Hepatic stellate cell (primary cell): ENCODE measurements at regions not wholly inside any gene's neighbourhood (a gene's known extent, or its start where the extent isn't known, plus 50 kb on each side); places are given as distances from the start of the nearest gene placed in this dataset.
"Not testable (repeated sequence)": the region's sequence is repeated elsewhere in the genome, so short reads cannot be mapped to it uniquely, and the experiment has no call there.

Experiments used
- DNase-seq: peaks from one replicate; pipeline ENCODE4 v3.0.0; 2011; ENCODE audit warnings: low spot score

- DNase-seq, result not testable (repeated sequence)
Observed at GRCh38 chr2:194511070-194511469, 1146.0 kb upstream of the SLC39A10 start.

- DNase-seq, result not testable (repeated sequence)
Observed at GRCh38 chr2:194504876-194505275, 1152.2 kb upstream of the SLC39A10 start.

GRCh38 chr2:194495046-194495445, 1162.0 kb upstream of the SLC39A10 start:
- no peak for DNase-seq

- no peak for DNase-seq
Observed at GRCh38 chr2:194494401-194494800, 1162.6 kb upstream of the SLC39A10 start.

- no peak for DNase-seq
Observed at GRCh38 chr2:194491409-194492115, 1165.5 kb upstream of the SLC39A10 start.

GRCh38 chr2:194486326-194486725, 1170.7 kb upstream of the SLC39A10 start:
- DNase-seq, result no peak

- DNase-seq, result no peak
Observed at GRCh38 chr2:194483041-194483440, 1174.0 kb upstream of the SLC39A10 start.

GRCh38 chr2:194465641-194466040, 1191.4 kb upstream of the SLC39A10 start:
- no peak for DNase-seq

- no peak for DNase-seq
Observed at GRCh38 chr2:194464964-194465638, 1191.9 kb upstream of the SLC39A10 start.

- DNase-seq, result not testable (repeated sequence)
Observed at GRCh38 chr2:194462883-194463282, 1194.1 kb upstream of the SLC39A10 start.

- no peak for DNase-seq
Observed at GRCh38 chr2:194455358-194455757, 1201.7 kb upstream of the SLC39A10 start.

- DNase-seq, result no peak
Observed at GRCh38 chr2:194452504-194452903, 1204.5 kb upstream of the SLC39A10 start.

GRCh38 chr2:194445226-194445625, 1211.8 kb upstream of the SLC39A10 start:
- DNase-seq, result no peak

GRCh38 chr2:194443926-194444325, 1213.1 kb upstream of the SLC39A10 start:
- DNase-seq, result no peak

GRCh38 chr2:194424683-194425209, 1232.3 kb upstream of the SLC39A10 start:
- DNase-seq, result no peak

- no peak for DNase-seq
Observed at GRCh38 chr2:194411221-194411620, 1245.8 kb upstream of the SLC39A10 start.

GRCh38 chr2:194395818-194396217, 1261.2 kb upstream of the SLC39A10 start:
- DNase-seq, result no peak

GRCh38 chr2:194385376-194385775, 1271.7 kb upstream of the SLC39A10 start:
- DNase-seq, result no peak

GRCh38 chr2:194383401-194383800, 1273.6 kb upstream of the SLC39A10 start:
- DNase-seq, result no peak

GRCh38 chr2:194382221-194382620, 1274.8 kb upstream of the SLC39A10 start:
- DNase-seq, result no peak

- DNase-seq, result no peak
Observed at GRCh38 chr2:194380011-194380410, 1277.0 kb upstream of the SLC39A10 start.

GRCh38 chr2:194367390-194367789, 1289.6 kb upstream of the SLC39A10 start:
- not testable (repeated sequence) for DNase-seq

- no peak for DNase-seq
Observed at GRCh38 chr2:194363878-194364277, 1293.1 kb upstream of the SLC39A10 start.
